ENCODE measurements at regions not wholly inside any gene's neighbourhood (a gene's known extent, or its start where the extent isn't known, plus 50 kb on each side); places are given as distances from the start of the nearest gene placed in this dataset.

DNA sequence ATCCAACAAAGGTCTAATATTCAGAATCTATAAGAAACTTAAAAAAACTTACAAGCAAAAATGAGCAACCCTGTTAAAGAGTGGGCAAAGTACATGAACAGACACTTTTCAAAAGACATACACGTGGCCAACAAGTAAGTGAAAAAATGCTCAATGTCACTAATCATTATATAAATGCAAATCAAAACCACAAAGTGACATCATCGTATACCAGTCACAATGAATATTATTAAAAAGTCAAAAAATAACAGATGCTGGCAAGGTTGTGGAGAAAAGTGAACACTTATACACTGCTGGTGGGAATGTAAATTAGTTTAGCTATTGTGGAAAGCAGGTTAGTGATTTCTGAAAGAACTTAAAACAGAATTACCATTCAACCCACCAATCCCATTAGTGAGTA is 199.1 kb downstream of the SNAPC1 start:
- TF ChIP-seq, protein P1, sequence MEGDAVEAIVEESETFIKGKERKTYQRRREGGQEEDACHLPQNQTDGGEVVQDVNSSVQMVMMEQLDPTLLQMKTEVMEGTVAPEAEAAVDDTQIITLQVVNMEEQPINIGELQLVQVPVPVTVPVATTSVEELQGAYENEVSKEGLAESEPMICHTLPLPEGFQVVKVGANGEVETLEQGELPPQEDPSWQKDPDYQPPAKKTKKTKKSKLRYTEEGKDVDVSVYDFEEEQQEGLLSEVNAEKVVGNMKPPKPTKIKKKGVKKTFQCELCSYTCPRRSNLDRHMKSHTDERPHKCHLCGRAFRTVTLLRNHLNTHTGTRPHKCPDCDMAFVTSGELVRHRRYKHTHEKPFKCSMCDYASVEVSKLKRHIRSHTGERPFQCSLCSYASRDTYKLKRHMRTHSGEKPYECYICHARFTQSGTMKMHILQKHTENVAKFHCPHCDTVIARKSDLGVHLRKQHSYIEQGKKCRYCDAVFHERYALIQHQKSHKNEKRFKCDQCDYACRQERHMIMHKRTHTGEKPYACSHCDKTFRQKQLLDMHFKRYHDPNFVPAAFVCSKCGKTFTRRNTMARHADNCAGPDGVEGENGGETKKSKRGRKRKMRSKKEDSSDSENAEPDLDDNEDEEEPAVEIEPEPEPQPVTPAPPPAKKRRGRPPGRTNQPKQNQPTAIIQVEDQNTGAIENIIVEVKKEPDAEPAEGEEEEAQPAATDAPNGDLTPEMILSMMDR (IDR thresholded peaks at IDR 0.05), result no peak
- TF ChIP-seq POLR2A (IDR thresholded peaks at IDR 0.05), result no peak
